Kasumi-1 (cell line): ENCODE measurements at regions not wholly inside any gene's neighbourhood (a gene's known extent, or its start where the extent isn't known, plus 50 kb on each side); places are given as distances from the start of the nearest gene placed in this dataset.

ENCODE experiments used
- DNase-seq, 2 experiments: peaks; one replicate each; lab custom pipeline; 2025; lab: John Stamatoyannopoulos, UW

DNA sequence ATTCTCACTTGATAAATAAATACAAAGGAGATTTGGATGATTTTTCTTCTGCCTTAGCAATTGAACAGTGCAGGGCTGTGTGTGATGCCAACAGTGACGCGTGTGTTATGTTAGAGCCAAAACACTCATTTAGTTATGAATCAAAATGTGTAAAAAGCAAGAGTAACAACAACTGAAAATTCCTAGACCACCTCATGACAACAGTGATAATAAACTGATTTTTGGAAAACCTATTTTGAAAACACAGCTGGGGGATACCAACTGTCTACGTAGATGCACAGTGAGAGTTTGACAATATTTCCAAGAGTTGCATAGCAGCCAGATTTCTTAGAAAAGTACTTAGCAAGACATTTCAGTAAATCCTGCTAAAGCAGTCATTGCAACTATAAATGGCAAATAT, 323.9 kb downstream of the GALR1 start:
- no peak for DNase-seq

DNA sequence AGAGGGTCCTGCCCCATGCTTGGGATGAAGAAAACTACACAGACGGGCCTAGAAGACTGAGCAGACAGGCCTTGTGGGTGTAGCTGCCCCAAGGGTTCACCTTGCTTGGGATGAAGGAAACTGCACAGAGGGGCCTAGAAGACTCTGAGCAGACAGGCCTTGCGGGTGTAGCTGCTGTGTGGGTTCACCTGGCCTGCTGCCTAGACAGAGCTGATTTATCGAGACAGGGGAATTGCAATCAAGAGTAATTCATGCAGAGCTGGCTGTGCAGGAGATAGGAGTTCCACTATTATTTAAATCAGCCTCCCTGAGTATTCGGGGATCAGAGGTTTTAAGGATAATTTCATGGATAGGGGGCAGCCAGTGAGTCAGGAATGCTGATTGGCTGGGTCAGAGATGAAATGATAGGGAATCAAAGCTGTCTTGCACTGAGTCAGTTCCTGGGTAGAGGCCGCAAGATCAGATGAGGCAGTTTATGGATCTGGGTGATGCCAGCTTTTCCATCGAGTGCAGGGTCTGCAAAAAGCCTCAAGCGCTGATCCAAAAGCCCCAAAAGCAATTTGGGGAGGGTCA, 341.4 kb downstream of the GALR1 start:
- DNase-seq, result no peak

DNA sequence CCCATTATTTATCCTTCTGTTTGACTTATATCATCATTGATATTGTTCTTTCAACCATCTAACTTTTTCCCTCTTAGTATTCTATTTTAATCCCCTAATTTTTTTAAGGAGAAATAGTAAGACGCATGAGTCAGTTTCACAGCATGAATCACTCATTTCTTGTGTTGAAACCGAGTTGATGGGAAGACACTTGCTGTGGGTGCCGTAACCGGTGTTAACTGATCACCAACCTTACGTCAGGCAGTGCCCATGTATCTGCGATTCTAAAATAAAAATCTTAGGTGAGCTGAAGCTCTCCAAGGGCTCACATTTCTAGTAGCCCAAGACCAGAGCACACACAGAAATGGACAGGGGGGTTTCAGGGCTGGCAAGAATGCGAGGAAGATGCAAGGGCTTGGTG, 348.1 kb downstream of the GALR1 start:
- no peak for DNase-seq

DNA sequence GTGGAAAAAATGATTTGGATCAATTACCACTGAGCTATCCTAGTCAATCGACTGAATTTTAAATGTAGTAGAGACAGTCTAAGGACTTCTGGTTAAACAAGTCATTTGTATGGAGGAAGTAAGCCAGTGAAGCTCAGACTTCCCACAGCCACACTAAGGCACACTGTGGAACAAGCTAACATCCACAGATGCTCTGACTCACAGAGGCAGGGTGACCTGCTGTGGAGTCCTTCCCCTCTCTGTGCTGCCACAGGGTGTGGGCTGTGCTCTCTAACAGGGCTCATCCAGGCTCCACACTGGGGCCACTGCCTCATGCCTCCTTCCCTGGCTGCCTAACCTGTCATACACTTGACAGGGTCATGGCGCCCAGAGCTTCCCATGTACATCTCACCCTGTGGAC, 351.0 kb downstream of the GALR1 start:
- DNase-seq, result no peak

DNA sequence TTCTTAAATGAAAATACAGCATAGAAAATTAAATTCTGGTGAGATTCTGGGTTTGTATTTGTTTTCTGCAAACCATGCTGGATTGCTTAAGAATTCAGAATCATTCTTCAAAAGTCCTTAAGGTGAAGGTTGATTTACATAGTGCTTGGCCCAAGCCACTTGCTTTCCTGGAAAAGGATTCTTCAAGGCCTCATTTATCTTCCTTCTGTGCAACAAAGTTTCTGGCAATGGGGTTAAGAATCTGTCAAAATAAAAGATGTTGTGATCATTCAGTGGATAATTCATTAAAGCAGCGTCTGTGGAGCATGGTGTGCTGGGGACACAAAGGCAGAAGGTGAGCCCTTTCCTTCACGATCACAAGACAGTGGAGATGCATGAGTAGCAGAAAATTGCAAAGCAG, 351.9 kb downstream of the GALR1 start:
- no peak for DNase-seq

DNA sequence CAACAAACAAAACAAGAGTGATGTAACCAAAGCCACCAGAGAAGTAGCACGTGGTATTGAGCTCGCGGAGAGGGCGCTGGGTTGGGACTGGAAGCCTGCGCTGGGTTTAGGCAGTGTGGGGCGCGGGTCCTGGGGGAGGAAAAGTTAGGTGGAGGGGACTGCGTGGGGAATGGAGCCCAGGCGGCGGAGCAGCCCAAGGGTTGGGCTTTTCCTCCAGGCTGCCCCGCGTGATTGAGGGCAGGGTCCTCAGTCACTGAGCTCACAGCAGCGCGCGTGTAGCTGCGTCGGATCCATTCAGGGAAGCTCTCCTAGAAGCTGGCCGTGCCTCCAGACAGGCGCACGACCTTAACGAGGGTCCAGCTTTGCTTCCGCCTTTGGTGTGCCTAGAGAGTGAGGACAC, 357.4 kb downstream of the GALR1 start:
- DNase-seq, result no peak

DNA sequence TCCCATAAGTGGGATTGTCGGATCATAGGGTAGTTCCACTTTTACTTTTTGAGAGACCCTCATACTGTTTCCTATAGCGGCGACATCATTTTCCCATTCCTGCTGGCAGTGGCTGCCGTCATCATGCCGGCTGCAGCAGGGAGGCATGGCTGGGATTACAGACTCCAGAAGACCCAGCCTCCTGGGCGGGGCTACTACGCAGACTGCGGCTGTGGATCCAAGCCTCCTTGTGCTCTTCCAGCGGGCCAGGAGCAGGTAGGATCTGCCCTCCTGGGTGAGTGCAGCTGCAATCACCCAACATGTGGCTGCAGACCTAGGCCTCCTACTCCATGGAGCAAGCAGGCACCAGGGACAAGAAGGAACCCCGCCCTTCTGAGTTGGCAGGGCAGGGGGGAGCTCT, 359.2 kb downstream of the GALR1 start:
- DNase-seq, result no peak

DNA sequence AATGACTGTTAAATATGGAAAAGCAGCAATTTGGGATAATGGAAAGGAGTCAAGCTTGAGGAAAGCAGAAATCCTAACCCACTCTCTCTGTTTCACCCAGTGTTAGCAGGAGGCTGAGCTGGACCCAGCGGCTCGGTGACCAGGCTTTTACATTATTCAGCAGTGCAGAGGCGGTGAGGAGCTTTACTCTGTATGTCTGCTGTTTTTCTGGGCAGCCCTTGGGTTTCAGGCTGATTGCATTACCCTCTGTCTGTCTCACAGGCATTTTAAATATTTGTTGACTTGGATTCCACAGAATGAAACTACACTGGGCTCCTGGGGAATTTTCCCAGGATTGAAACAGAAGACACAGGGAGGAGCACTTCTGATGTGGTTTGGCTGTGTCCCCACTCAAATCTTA, 368.0 kb downstream of the GALR1 start:
- no peak for DNase-seq

DNA sequence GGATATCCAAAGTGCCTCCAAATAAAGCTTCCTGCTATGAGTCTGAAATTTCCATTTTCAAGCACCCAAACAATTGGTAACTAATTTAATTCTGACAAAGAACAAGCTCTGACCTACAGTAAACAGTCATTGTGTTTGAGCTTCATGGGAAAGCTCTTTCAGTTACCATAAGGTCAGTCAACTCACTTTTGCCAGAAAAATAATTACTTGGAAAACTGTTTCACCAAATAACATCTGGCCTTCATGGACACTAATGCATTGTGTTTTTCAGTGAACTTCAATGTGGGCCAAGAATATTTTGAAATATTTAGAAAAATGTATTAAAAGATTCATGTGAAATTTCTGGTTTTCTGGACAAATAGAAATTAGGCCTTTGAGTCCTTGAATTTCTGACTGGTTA, 369.9 kb downstream of the GALR1 start:
- no peak for DNase-seq

DNA sequence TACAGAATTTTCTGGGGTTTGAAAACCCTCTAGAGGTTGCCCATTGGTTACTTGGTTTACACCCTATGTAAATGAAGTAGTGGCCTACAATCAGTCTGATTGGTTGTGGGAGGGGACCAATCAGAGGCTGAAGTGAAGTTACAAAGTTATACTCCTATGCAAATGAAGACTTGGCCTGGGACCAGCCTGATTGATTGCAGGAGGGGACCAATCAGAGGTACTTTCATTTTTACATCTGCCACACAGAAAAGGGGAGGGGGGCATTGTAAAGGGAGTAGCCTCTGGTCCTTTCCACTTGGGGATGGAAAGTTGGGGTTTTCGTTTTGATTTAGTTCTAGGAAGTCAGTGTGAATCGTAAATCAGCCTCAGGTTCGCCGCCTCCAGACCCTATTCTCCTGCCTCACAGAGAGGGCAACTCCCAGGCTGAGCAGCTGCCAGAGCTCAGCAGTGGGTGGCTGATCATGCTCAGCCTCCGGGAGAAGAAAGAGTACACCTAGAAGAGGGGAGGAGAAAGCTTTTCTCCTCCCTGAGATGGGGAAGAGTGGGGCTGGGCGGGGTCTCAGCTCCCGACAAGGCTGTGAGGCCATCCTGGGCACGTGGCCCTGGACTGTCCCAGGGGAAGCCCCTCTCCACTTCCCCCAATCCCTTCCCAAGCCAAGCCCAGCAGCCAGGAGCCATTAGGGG, 372.5 kb downstream of the GALR1 start:
- DNase-seq, result no peak

DNA sequence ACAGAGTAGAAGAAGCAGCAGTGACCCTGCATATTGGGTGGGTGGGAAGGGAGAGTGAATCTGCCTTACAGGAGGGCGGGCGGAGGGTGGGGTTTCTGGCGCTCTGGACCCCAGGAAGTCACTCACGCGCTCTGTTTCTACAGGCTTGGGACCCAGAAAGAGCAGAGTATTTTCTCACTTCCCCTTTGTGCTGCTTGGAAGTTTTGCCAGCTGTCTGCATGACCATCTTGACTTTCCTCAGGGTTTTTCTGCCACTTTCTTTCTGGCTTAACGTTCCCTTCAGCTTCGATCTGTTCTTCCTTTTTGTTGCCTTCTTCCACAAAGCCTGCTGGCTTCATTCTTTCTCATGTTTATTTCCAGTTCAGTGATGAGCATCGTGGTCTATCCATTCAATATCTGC, 383.1 kb downstream of the GALR1 start:
- DNase-seq, result peak; percentile 2 to 5

DNA sequence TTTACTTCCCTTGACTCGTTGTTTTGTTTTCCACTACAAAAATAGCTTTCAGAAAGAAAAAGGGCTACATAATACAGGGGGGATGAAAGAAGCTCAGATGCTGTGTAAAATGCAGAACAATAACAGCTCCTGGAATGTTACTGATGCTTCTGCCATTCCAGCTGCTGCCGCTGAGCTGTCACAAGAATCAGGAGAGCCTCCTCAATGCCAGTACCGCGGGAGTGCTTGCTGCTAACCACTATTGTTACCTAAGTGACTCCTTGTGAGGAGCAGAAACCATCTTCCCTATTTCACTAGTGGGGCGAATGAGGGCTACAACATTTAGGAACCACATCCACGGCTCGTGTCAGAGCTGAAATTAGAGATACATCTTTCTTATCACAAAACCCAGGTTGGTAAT, 384.8 kb downstream of the GALR1 start:
- DNase-seq, result no peak

DNA sequence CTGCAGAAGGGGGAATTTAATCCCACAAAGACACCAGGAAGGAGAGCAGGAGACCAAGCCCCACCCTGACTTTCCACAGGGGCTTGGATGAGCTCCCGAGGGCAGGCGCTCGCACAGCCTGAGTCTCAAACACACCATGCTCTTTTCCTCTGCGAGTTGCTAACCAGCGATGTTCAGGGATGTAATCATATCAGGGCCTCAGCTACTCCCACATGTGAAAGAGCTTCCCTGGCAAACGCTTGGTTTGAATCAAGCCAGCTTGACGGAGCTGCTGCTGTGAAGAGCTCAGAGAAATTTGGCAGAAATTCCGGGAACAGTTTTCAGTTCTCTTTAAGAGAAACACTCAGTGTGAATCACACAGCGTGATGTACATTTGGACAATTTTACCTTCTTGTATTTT, 385.8 kb downstream of the GALR1 start:
- no peak for DNase-seq

DNA sequence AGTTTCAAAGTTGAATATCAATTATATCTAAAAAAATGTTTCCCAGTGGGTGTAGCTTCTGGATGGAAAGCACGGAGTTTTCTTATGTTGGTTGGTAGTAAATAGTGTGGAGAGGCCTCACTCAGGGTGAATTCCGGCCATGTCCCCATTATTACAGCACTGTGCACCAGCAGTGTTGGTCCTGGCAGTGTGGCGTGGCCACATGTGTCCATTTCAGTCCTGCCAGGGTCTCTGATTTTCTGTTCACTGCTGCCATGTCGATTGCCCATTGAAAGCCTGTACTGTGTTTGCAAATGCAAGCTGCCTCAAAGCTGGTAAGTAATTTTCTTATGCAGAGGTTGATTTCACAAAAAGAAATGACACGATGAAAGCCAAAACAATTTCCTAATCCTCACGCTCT, 386.2 kb downstream of the GALR1 start:
- no peak for DNase-seq

DNA sequence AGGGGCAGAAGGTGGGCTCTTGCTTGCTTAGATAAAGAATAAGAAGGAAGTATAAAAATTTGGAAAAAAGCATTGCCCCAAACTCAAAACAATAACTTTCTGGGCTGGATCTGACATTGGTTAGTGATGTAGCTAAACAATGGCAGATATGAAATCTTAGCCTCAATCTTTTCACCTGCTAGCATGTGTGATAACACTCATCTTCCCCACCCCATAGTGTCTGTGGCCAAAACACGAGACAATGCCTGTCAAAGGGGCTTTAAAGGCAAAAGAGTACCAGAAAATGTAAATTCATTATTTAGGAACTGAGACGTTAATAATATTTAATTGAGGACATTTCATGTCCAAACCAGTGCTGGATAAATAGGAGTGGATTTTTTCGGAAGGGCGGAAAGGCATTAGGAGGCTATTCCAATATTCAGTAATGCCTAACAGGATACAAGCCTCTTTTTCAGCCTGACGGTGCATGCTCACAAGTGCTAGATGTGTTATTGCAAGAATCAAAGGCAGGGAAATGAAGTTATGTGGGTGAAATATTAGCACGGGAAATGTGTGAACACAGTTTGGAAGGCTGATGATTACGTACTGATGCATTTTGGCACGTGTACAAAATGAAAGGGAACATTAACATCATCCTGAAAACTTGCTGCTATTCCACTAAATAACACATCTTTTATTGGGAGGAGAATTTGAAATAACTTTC, 395.7 kb downstream of the GALR1 start:
- DNase-seq, result no peak

DNA sequence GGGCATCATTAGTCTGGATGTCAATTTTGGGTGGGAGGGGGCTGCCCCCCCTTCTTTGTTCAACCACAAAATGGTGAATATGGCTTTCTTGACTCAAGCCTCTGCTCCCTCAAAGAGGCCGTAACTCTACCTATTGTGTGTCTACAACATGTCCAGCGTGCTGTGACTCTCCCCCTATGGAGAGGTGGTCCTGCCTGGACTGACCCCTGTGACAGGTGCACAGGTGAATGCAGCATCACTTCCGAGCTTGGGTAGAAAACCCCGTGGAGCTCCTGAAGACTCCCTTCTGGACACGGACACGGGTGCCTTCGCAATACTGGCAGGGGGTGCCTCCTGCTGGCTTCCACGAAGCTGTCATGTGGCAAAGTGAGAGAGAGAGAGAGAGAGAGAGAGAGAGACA, 397.8 kb downstream of the GALR1 start:
- DNase-seq, result no peak

DNA sequence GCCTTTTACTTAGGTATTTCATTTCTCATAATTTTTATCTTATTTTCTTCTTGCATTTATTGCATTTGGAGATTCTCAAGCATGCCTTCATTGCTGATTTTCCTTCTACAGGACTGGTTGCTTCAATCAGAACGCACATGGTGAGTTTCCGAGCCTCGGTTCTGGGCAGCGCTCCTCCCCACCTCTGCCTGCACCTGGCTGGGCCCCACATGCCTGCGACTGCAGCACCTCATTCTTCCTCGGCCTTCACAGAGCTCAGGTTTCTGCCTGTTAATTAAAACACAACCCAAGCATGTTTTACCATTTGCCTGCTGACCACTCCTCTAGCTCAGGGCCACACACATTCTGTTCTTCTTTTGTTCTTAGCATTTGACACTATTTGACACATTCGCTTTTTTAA, 398.8 kb downstream of the GALR1 start:
- DNase-seq, result no peak

DNA sequence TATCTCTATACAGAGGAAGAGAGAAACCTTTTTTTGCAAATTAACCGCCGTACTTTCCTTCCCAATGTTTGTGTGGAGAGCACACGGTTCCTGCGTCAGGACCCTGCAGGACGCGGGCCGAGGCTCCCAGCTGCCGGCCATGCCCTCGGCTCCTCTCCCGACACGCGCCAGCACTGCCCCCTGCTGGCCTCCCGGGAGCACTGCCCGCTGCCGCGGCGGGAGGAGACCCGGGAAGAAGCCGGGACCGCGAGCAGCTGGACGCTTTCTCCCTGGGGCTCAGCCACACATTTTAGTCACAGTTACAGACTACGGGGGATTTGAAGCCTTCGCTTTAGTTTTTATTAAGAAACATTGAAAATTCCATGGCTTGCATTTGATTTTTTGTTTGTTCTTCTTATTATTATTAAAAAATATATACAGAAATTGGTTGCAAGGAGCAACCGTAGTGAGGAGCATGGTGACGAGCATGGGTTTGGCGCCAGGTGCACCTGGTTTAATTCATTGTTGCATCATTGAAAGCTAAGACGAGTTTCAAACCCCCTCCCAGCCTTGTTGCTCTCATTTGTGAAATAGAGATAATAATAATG, 401.2 kb downstream of the GALR1 start:
- peak; percentile 53 to 55 for DNase-seq

DNA sequence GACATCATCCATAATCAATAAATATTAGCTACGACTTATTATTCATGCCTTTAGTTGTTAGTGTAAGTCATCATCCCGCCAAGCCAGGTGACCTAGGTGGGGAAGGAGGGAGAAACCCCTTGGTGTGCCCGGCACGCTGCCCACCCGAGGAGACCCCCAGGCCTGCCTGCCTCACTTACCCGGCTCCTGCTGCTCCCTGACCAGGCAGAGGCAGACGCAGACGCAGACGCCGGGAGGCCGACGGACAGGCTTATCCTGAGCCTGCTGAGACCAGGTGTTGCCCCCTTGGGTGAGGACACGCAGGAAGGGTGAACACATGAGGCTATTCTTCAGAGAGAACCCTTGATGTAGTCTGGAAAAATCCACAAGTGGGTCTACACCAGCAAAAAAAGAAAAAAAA, 401.8 kb downstream of the GALR1 start:
- DNase-seq, result no peak

DNA sequence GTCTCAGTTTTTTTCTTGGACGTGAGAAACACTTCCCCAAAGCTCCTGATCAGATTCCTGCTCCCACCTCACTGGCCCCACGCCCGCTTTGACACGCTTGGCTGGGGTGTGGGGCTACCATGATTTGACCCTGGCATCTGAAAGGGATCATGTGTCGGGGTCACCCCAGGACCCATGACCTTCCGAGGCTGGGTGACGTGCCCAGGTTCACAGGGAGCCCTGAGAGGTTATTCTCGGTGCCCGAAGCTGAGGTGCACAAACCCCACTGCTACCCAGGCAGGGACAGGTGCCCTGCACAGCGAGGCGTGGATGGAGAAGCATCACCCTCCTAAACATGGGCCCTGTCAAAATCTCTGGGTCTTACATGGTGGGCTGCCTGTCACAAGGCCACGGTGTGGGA, 404.1 kb downstream of the GALR1 start:
- no peak for DNase-seq

DNA sequence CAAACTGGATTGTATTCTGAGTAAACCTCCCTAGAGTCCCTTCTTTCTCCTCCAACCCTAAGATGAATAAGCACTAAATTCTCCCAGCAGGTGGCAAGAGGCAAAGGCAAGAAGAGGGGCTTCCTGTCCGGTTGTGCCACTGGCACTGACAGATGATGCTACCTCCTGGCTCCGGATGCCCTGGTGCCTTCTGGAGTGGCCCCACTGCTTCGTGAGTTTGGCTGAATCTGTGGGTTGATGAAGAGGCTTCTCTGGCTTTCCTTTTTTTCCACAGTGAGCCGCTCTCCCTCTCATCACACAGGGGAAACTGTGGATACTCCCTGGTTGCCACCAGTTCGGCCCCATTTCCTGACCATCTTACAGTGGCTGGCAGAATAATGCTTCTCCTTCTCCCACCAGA, 404.7 kb downstream of the GALR1 start:
- DNase-seq, result no peak

DNA sequence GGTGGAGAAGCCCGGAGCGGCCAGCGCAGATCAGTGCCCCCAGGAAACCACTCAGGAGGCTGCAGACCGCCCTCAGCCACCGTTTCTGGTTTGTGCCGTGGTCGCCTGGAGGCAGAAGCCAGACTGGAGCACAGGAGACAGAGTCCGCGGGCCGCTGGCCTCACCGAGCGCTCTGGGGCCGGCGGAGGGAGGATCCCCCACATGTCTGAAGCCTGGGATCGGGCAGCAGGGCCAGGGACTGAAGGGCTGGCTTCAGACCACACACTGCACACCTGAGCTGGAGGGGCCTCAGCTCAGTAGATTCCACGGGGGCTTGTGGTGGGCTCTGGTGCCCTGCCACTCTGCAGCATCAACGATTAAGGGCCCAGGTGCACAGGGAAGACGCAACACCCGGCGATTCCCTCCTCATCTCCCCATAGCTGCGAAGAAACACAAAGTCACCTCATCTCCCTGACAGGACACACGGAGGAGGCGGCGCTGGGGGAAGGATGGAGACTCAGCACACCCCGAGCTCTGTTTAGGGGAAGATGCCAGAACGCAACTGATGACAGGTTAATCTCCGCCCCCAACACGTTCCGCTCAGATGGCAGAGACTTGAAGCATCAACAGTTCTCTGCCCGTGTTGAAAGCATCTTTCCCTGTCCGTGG, 408.1 kb downstream of the GALR1 start:
- DNase-seq, result no peak

DNA sequence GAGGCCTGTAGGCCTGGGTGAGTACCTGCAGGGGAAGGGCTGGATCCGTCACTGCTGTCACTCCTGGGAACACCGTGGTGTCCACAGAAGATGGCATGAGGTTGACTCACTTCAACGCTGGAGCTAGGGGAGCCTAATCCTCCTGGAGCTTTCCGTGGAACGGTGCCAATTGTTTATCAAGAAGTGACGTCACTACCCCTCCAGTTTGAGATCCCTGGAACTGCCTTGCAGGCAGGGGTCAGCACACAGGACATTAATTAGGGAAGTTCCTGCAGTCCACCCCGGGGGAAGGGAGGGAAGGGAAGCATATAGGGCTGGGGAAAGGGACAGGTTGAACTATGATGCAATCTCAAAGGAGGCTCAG, 408.6 kb downstream of the GALR1 start:
- DNase-seq, result no peak
